GM23338 (cell line): ENCODE measurements at regions not wholly inside any gene's neighbourhood (a gene's known extent, or its start where the extent isn't known, plus 50 kb on each side); places are given as distances from the start of the nearest gene placed in this dataset.

Experiments
- ATAC-seq: fragments of 200-7000 bp; cut with Tn5 transposase; 3 replicates; pipeline ENCODE4 v1.9.1; 2020
- DNase-seq: peaks from one replicate; pipeline ENCODE4 v3.0.0-alpha.2; 2015; ENCODE audit warnings: low spot score
- H2AFZ ChIP-seq: fragments of 200-600 bp; sonication (generic); 2 replicates; pipeline ENCODE4 v1.8.0; 2016; ENCODE audit warnings: antibody characterized with exemption, mild to moderate bottlenecking, moderate library complexity
- H3F3A ChIP-seq: fragments of 200-600 bp; sonication (generic); replicated peaks from 2 replicates; pipeline ENCODE4 v1.8.0; 2017; ENCODE audit warnings: antibody characterized with exemption, mixed run types, low read depth
- H3K27ac ChIP-seq: fragments of 200-600 bp; sonication (generic); 2 replicates; pipeline ENCODE4 v1.6.1; 2016; ENCODE audit warnings: low read depth
- H3K27me3 ChIP-seq: fragments of 200-600 bp; sonication (generic); 2 replicates; pipeline ENCODE4 v1.8.0; 2016; ENCODE audit warnings: mild to moderate bottlenecking, mixed run types, moderate library complexity; ENCODE audit not compliant: insufficient read depth
- H3K36me3 ChIP-seq: fragments of 200-600 bp; sonication (generic); 2 replicates; pipeline ENCODE4 v1.8.0; 2016; ENCODE audit warnings: mild to moderate bottlenecking; ENCODE audit not compliant: insufficient read depth
- H3K4me1 ChIP-seq: fragments of 200-600 bp; sonication (generic); 2 replicates; pipeline ENCODE4 v1.8.0; 2016; ENCODE audit warnings: mild to moderate bottlenecking, moderate library complexity; ENCODE audit not compliant: insufficient read depth
- H3K4me2 ChIP-seq: fragments of 200-600 bp; sonication (generic); 2 replicates; pipeline ENCODE4 v1.7.1; 2017; ENCODE audit warnings: mixed run types
- H3K4me3 ChIP-seq: fragments of 200-600 bp; sonication (generic); 2 replicates; pipeline ENCODE4 v1.6.1; 2016; ENCODE audit warnings: mixed run types
- H3K79me2 ChIP-seq: fragments of 200-600 bp; sonication (generic); replicated peaks from 2 replicates; pipeline ENCODE4 v1.8.0; 2017; ENCODE audit warnings: mild to moderate bottlenecking; ENCODE audit not compliant: insufficient read depth
- H3K9me2 ChIP-seq: fragments of 200-600 bp; sonication (generic); 2 replicates; pipeline ENCODE4 v1.8.0; 2017; ENCODE audit not compliant: insufficient read depth
- H4K20me1 ChIP-seq: fragments of 200-600 bp; sonication (generic); replicated peaks from 2 replicates; pipeline ENCODE4 v1.8.0; 2017; ENCODE audit warnings: mild to moderate bottlenecking; ENCODE audit not compliant: insufficient read depth
- H3K27ac Mint-ChIP-seq: 2 replicates; pipeline ENCODE4 v1.8.0; 2020; ENCODE audit warnings: inconsistent platforms, mild to moderate bottlenecking, moderate library complexity, mixed read lengths
- H3K27me3 Mint-ChIP-seq: 3 replicates; pipeline ENCODE4 v1.8.0; 2022; ENCODE audit warnings: low read depth, mild to moderate bottlenecking, moderate library complexity, mixed read lengths, inconsistent platforms; ENCODE audit not compliant: insufficient read depth, poor library complexity
- H3K36me3 Mint-ChIP-seq: 3 replicates; pipeline ENCODE4 v1.8.0; 2021; ENCODE audit warnings: low read depth, mild to moderate bottlenecking, inconsistent platforms, moderate library complexity, mixed read lengths
- H3K4me1 Mint-ChIP-seq: 3 replicates; pipeline ENCODE4 v1.8.0; 2020; ENCODE audit warnings: mild to moderate bottlenecking, inconsistent platforms, mixed read lengths
- H3K4me3 Mint-ChIP-seq: 3 replicates; pipeline ENCODE4 v1.8.0; 2021; ENCODE audit warnings: moderate library complexity, mild to moderate bottlenecking, inconsistent platforms, mixed read lengths
- H3K9me3 Mint-ChIP-seq: 3 replicates; pipeline ENCODE4 v1.8.0; 2020; ENCODE audit warnings: moderate library complexity, mild to moderate bottlenecking, inconsistent platforms, mixed read lengths
- CREB1 ChIP-seq: fragments of 250-450 bp; sonication (Bioruptor Pico); IDR thresholded peaks from 2 replicates; pipeline ENCODE4 v1.5.0; 2020; ENCODE audit warnings: low read depth, mild to moderate bottlenecking, moderate library complexity
- EZH2 ChIP-seq: fragments of 200-600 bp; sonication (generic); IDR thresholded peaks from one replicate; pipeline ENCODE4 v1.8.0; 2017; ENCODE audit warnings: antibody characterized with exemption, mild to moderate bottlenecking, low read depth; ENCODE audit not compliant: unreplicated experiment
- EZH2phosphoT487 ChIP-seq: fragments of 200-600 bp; sonication (generic); IDR thresholded peaks from one replicate; pipeline ENCODE4 v1.8.1; 2018; ENCODE audit warnings: antibody characterized with exemption; ENCODE audit not compliant: unreplicated experiment
- JUNB ChIP-seq: IDR thresholded peaks from one replicate; pipeline ENCODE4 v1.6.1; 2016; ENCODE audit warnings: antibody characterized with exemption; ENCODE audit not compliant: unreplicated experiment
- NANOG ChIP-seq: IDR thresholded peaks from 2 replicates; pipeline ENCODE4 v1.6.1; 2016; ENCODE audit warnings: antibody characterized with exemption, borderline replicate concordance
- POLR2AphosphoS5 ChIP-seq: IDR thresholded peaks from 2 replicates; pipeline ENCODE4 v1.6.1; 2016; ENCODE audit warnings: antibody characterized with exemption, low read depth
- STAT1 ChIP-seq: IDR thresholded peaks from one replicate; pipeline ENCODE4 v1.6.1; 2016; ENCODE audit warnings: antibody characterized with exemption; ENCODE audit not compliant: unreplicated experiment
- ZNF114 ChIP-seq: fragments of 250-450 bp; sonication (Bioruptor Pico); IDR thresholded peaks from 2 replicates; pipeline ENCODE4 v1.5.0; 2020; ENCODE audit warnings: mild to moderate bottlenecking, moderate library complexity
- ZNF331 ChIP-seq: fragments of 250-450 bp; sonication (Bioruptor Pico); IDR thresholded peaks from 2 replicates; pipeline ENCODE4 v1.5.0; 2020; ENCODE audit warnings: low read depth, mild to moderate bottlenecking, moderate library complexity
- TF ChIP-seq, protein P1 (sequence below): IDR thresholded peaks from 2 replicates; pipeline ENCODE4 v1.6.1; 2016; ENCODE audit warnings: antibody characterized with exemption
- TF ChIP-seq, protein P2 (sequence below): IDR thresholded peaks from one replicate; pipeline ENCODE4 v1.6.1; 2018; ENCODE audit warnings: antibody characterized with exemption; ENCODE audit not compliant: unreplicated experiment
- TF ChIP-seq, protein P3 (sequence below), 2 experiments: fragments of 200-600 bp in 1 of 2; sonication (generic) in 1 of 2; conservative IDR thresholded peaks; 2 replicates each; pipeline versions ENCODE4 v1.5.1 to v1.6.1; 2016 to 2017; ENCODE audit warnings: antibody characterized with exemption in 2 of 2, low read depth in 2 of 2, mild to moderate bottlenecking in 2 of 2, moderate library complexity in 1 of 2
- TF ChIP-seq, protein P4 (sequence below): fragments of 250-450 bp; sonication (Bioruptor Pico); IDR thresholded peaks from 2 replicates; pipeline ENCODE4 v1.5.0; 2020; ENCODE audit warnings: mild to moderate bottlenecking, moderate library complexity

DNA sequence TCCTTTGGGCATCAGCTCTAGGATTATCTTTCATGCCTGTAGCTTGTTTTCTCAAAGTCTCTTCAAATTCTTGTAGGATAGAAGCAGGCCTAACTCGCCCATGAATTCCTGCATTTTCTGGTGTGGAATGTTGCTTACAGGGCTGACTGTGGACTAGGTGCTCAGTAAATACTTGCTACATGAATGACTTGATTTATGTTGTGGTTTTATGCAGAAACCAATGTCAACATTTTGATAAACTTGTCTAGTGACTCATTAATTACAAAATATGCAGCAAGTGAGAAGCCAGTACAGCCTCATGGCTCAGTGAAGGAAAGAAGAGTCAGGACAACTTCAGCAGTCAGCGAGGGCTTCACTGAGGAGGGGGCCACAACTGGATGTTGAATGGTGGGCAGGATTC lies 110.6 kb upstream of the SIX2 start:
- TF ChIP-seq ZNF331 (CRISPR knock-in tag) (no peak), STAT1 (no peak), EZH2phosphoT487 (no peak), EZH2 (no peak), JUNB (no peak), POLR2AphosphoS5 (no peak), NANOG (no peak), CREB1 (no peak), ZNF114 (CRISPR knock-in tag) (no peak)
- TF ChIP-seq, protein P1, sequence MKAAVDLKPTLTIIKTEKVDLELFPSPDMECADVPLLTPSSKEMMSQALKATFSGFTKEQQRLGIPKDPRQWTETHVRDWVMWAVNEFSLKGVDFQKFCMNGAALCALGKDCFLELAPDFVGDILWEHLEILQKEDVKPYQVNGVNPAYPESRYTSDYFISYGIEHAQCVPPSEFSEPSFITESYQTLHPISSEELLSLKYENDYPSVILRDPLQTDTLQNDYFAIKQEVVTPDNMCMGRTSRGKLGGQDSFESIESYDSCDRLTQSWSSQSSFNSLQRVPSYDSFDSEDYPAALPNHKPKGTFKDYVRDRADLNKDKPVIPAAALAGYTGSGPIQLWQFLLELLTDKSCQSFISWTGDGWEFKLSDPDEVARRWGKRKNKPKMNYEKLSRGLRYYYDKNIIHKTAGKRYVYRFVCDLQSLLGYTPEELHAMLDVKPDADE = no peak
- TF ChIP-seq, protein P2, sequence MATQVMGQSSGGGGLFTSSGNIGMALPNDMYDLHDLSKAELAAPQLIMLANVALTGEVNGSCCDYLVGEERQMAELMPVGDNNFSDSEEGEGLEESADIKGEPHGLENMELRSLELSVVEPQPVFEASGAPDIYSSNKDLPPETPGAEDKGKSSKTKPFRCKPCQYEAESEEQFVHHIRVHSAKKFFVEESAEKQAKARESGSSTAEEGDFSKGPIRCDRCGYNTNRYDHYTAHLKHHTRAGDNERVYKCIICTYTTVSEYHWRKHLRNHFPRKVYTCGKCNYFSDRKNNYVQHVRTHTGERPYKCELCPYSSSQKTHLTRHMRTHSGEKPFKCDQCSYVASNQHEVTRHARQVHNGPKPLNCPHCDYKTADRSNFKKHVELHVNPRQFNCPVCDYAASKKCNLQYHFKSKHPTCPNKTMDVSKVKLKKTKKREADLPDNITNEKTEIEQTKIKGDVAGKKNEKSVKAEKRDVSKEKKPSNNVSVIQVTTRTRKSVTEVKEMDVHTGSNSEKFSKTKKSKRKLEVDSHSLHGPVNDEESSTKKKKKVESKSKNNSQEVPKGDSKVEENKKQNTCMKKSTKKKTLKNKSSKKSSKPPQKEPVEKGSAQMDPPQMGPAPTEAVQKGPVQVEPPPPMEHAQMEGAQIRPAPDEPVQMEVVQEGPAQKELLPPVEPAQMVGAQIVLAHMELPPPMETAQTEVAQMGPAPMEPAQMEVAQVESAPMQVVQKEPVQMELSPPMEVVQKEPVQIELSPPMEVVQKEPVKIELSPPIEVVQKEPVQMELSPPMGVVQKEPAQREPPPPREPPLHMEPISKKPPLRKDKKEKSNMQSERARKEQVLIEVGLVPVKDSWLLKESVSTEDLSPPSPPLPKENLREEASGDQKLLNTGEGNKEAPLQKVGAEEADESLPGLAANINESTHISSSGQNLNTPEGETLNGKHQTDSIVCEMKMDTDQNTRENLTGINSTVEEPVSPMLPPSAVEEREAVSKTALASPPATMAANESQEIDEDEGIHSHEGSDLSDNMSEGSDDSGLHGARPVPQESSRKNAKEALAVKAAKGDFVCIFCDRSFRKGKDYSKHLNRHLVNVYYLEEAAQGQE = no peak
- TF ChIP-seq, protein P3, sequence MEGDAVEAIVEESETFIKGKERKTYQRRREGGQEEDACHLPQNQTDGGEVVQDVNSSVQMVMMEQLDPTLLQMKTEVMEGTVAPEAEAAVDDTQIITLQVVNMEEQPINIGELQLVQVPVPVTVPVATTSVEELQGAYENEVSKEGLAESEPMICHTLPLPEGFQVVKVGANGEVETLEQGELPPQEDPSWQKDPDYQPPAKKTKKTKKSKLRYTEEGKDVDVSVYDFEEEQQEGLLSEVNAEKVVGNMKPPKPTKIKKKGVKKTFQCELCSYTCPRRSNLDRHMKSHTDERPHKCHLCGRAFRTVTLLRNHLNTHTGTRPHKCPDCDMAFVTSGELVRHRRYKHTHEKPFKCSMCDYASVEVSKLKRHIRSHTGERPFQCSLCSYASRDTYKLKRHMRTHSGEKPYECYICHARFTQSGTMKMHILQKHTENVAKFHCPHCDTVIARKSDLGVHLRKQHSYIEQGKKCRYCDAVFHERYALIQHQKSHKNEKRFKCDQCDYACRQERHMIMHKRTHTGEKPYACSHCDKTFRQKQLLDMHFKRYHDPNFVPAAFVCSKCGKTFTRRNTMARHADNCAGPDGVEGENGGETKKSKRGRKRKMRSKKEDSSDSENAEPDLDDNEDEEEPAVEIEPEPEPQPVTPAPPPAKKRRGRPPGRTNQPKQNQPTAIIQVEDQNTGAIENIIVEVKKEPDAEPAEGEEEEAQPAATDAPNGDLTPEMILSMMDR (conservative IDR thresholded peaks at IDR 0.05; ENCODE audit: low read depth in 2 of 2) = no peak
- TF ChIP-seq, protein P4, sequence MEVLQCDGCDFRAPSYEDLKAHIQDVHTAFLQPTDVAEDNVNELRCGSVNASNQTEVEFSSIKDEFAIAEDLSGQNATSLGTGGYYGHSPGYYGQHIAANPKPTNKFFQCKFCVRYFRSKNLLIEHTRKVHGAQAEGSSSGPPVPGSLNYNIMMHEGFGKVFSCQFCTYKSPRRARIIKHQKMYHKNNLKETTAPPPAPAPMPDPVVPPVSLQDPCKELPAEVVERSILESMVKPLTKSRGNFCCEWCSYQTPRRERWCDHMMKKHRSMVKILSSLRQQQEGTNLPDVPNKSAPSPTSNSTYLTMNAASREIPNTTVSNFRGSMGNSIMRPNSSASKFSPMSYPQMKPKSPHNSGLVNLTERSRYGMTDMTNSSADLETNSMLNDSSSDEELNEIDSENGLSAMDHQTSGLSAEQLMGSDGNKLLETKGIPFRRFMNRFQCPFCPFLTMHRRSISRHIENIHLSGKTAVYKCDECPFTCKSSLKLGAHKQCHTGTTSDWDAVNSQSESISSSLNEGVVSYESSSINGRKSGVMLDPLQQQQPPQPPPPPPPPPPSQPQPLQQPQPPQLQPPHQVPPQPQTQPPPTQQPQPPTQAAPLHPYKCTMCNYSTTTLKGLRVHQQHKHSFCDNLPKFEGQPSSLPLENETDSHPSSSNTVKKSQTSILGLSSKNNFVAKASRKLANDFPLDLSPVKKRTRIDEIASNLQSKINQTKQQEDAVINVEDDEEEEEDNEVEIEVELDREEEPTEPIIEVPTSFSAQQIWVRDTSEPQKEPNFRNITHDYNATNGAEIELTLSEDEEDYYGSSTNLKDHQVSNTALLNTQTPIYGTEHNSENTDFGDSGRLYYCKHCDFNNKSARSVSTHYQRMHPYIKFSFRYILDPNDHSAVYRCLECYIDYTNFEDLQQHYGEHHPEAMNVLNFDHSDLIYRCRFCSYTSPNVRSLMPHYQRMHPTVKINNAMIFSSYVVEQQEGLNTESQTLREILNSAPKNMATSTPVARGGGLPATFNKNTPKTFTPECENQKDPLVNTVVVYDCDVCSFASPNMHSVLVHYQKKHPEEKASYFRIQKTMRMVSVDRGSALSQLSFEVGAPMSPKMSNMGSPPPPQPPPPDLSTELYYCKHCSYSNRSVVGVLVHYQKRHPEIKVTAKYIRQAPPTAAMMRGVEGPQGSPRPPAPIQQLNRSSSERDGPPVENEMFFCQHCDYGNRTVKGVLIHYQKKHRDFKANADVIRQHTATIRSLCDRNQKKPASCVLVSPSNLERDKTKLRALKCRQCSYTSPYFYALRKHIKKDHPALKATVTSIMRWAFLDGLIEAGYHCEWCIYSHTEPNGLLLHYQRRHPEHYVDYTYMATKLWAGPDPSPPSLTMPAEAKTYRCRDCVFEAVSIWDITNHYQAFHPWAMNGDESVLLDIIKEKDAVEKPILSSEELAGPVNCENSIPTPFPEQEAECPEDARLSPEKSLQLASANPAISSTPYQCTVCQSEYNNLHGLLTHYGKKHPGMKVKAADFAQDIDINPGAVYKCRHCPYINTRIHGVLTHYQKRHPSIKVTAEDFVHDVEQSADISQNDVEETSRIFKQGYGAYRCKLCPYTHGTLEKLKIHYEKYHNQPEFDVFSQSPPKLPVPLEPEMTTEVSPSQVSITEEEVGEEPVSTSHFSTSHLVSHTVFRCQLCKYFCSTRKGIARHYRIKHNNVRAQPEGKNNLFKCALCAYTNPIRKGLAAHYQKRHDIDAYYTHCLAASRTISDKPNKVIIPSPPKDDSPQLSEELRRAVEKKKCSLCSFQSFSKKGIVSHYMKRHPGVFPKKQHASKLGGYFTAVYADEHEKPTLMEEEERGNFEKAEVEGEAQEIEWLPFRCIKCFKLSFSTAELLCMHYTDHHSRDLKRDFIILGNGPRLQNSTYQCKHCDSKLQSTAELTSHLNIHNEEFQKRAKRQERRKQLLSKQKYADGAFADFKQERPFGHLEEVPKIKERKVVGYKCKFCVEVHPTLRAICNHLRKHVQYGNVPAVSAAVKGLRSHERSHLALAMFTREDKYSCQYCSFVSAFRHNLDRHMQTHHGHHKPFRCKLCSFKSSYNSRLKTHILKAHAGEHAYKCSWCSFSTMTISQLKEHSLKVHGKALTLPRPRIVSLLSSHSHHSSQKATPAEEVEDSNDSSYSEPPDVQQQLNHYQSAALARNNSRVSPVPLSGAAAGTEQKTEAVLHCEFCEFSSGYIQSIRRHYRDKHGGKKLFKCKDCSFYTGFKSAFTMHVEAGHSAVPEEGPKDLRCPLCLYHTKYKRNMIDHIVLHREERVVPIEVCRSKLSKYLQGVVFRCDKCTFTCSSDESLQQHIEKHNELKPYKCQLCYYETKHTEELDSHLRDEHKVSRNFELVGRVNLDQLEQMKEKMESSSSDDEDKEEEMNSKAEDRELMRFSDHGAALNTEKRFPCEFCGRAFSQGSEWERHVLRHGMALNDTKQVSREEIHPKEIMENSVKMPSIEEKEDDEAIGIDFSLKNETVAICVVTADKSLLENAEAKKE (CRISPR knock-in tag) = no peak
- Histone ChIP-seq H3F3A (no peaks in the 10 kb centered on the region), H3K36me3 (no peaks in the 10 kb centered on the region), H3K27me3 (no peaks in the 10 kb centered on the region), H3K9me2 (peaks cover 20% of the 10 kb centered on the region), H3K4me2 (no peak overlapping the region), H3K79me2 (no peaks in the 10 kb centered on the region), H3K4me1 (no peaks in the 10 kb centered on the region), H4K20me1 (no peaks in the 10 kb centered on the region), H3K27ac (no peak overlapping the region), H2AFZ (no peak overlapping the region; the same call in 1 of the 2 replicates), H3K4me3 (no peak overlapping the region)
- Mint-ChIP-seq H3K27me3 (peaks cover 5% of the 10 kb centered on the region), H3K36me3 (no peaks in the 10 kb centered on the region), H3K27ac (no peak overlapping the region), H3K4me1 (no peaks in the 10 kb centered on the region), H3K4me3 (no peak overlapping the region), H3K9me3 (no peaks in the 10 kb centered on the region)
- DNase-seq (no peak), ATAC-seq (no peak)
